H1 (cell line): ENCODE measurements at regions not wholly inside any gene's neighbourhood (a gene's known extent, or its start where the extent isn't known, plus 50 kb on each side); places are given as distances from the start of the nearest gene placed in this dataset.

Experiments
- BRCA1 ChIP-seq: IDR thresholded peaks from 2 replicates; pipeline ENCODE4 v1.6.1; 2012; ENCODE audit warnings: low read depth, low read length, improper control_type of control experiment
- CHD2 ChIP-seq: IDR thresholded peaks from 2 replicates; pipeline ENCODE4 v1.6.1; 2012; ENCODE audit warnings: low read length, improper control_type of control experiment
- EZH2 ChIP-seq: fragments of 200-600 bp; sonication (generic); IDR thresholded peaks from 2 replicates; pipeline ENCODE4 v1.7.1; 2012; ENCODE audit warnings: low read depth, mild to moderate bottlenecking, moderate library complexity, low read length, inconsistent platforms; ENCODE audit not compliant: severe bottlenecking
- GABPA ChIP-seq: IDR thresholded peaks from 2 replicates; pipeline ENCODE4 v1.6.1; 2011; ENCODE audit warnings: mild to moderate bottlenecking, low read length, moderate library complexity, borderline replicate concordance; ENCODE audit not compliant: insufficient read depth
- POLR2A ChIP-seq, 2 experiments: IDR thresholded peaks; 1 replicate in 1 of 2; 2 replicates in 1 of 2; pipeline ENCODE4 v1.6.1; 2011; ENCODE audit warnings: low read depth in 2 of 2, low read length in 2 of 2, mild to moderate bottlenecking in 2 of 2; ENCODE audit errors: control extremely low read depth in 1 of 2
- RFX5 ChIP-seq: IDR thresholded peaks from 2 replicates; pipeline ENCODE4 v1.6.1; 2011; ENCODE audit warnings: low read depth, low read length, improper control_type of control experiment, borderline replicate concordance
- TF ChIP-seq, protein P1 (sequence below), 3 experiments: IDR thresholded peaks; 1 replicate in 2 of 3; 2 replicates in 1 of 3; pipeline versions ENCODE4 v1.5.1 to v1.6.1; 2011; ENCODE audit warnings: low read length in 3 of 3, mild to moderate bottlenecking in 3 of 3, inconsistent platforms in 2 of 3, low read depth in 1 of 3, moderate library complexity in 1 of 3; ENCODE audit not compliant: insufficient read depth in 1 of 3; ENCODE audit errors: control extremely low read depth in 1 of 3

DNA sequence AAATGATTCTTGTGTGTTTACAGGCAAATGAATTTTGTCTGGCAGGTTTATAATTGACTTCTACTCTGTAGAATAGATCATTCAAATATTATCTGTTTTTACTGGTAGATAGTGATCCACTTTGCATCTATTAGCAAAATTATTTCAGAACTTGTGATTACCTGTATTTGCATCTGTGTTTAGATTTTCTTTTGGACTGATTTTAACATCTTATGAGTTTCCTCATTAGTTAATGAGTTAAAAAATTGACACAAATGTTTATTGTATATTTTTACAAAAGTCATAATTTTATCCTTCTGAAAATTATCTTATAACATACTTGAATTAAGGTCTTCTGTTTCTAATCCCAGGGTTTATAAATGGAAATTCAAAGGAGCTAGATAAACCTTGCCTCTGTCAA lies 132.0 kb upstream of the KCNJ16 start:
- TF ChIP-seq POLR2A (IDR thresholded peaks at IDR 0.05; ENCODE audit: control extremely low read depth in 1 of 2, low read depth in 2 of 2, low read length in 2 of 2) (no peak), BRCA1 (no peak), EZH2 (no peak), CHD2 (no peak), GABPA (no peak), RFX5 (no peak)
- TF ChIP-seq, protein P1, sequence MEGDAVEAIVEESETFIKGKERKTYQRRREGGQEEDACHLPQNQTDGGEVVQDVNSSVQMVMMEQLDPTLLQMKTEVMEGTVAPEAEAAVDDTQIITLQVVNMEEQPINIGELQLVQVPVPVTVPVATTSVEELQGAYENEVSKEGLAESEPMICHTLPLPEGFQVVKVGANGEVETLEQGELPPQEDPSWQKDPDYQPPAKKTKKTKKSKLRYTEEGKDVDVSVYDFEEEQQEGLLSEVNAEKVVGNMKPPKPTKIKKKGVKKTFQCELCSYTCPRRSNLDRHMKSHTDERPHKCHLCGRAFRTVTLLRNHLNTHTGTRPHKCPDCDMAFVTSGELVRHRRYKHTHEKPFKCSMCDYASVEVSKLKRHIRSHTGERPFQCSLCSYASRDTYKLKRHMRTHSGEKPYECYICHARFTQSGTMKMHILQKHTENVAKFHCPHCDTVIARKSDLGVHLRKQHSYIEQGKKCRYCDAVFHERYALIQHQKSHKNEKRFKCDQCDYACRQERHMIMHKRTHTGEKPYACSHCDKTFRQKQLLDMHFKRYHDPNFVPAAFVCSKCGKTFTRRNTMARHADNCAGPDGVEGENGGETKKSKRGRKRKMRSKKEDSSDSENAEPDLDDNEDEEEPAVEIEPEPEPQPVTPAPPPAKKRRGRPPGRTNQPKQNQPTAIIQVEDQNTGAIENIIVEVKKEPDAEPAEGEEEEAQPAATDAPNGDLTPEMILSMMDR (IDR thresholded peaks at IDR 0.05; ENCODE audit: control extremely low read depth in 1 of 3, insufficient read depth in 1 of 3, low read depth in 1 of 3, low read length in 3 of 3) = no peak
